ENCODE measurements at regions not wholly inside any gene's neighbourhood (a gene's known extent, or its start where the extent isn't known, plus 50 kb on each side); places are given as distances from the start of the nearest gene placed in this dataset.

DNA sequence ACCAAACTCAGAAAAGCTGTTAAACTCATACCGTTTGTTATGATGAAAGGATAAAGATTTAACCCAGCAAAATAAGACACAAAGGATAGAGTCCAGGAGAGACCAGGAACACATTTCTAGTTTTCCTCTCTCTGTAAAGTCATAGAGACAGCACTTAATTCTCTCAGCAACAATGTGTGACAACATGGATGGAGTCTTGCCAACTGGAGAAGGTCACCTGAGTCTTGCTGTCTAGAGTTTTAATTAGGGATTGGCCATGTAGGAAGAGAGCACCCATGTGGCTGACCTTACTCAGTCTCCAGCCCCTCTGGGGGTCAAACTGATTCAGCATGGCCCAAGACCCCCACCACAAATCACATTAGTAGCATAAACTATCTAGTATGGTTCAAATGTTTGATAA is 151.0 kb upstream of the ATF7IP start:
- TF ChIP-seq SREBF2 (IDR thresholded peaks at IDR 0.05), result no peak
- TF ChIP-seq CTCF (IDR thresholded peaks at IDR 0.05), result no peak
